ENCODE measurements at regions not wholly inside any gene's neighbourhood (a gene's known extent, or its start where the extent isn't known, plus 50 kb on each side); places are given as distances from the start of the nearest gene placed in this dataset.
A peak's percentile ranks its signal among the peaks of the same experiment; 100 is the strongest.

GRCh38 chrX:39894683-39895082 lies 203.1 kb downstream of the BCOR start:
- H3K14ac ChIP-seq (ENCODE audit: insufficient read depth, low read length) = no peak overlapping the region
- H2BK12ac ChIP-seq (ENCODE audit: insufficient read length, low read depth, low read length) = no peak overlapping the region
- H3K56ac ChIP-seq (ENCODE audit: insufficient read length, low read depth, low read length) = no peak overlapping the region
- H3K27me3 ChIP-seq (ENCODE audit: insufficient read depth, low read length) = no peaks in the 10 kb centered on the region
- no peak for DNase-seq
- no peak overlapping the region for H3K23ac ChIP-seq (ENCODE audit: insufficient read length, low read depth, low read length)
- H4K20me1 ChIP-seq (ENCODE audit: control insufficient read depth, insufficient read depth, insufficient read length) = no peaks in the 10 kb centered on the region
- no peak overlapping the region for H2BK20ac ChIP-seq (ENCODE audit: low read depth, low read length, poor library complexity, severe bottlenecking)
- Mint-ChIP-seq H3K36me3 (ENCODE audit: insufficient read depth in 1 of 3, low read depth in 3 of 3) (peaks cover 0 to 5% (median 5%) of the 10 kb centered on the region in 3 experiments; a peak in 3 of 7 replicates), H3K4me3 (no peak overlapping the region), H3K27ac (peak overlapping the region in 1 of 3 experiments; percentile 35; a peak in 1 of 7 replicates), H3K27me3 (ENCODE audit: low read depth) (peaks cover 1% of the 10 kb centered on the region; the same call in 1 of the 2 replicates), H3K9me3 (peaks cover 64 to 71% of the 10 kb centered on the region in 2 experiments), H3K4me1 (peaks cover 31 to 44% of the 10 kb centered on the region in 2 experiments)
- H4K91ac ChIP-seq (ENCODE audit: insufficient read length, low read depth, low read length) = no peak overlapping the region
- H3K27ac ChIP-seq (ENCODE audit: insufficient read length, low read depth, low read length) = no peak overlapping the region
- H3K9me3 ChIP-seq (ENCODE audit: control insufficient read depth, low read depth, low read length) = no peaks in the 10 kb centered on the region
- H2AK5ac ChIP-seq (ENCODE audit: insufficient read length, low read length) = no peak overlapping the region
- H4K8ac ChIP-seq (replicated peaks; ENCODE audit: insufficient read length, low read depth, low read length) = no peak overlapping the region
- H3K23me2 ChIP-seq (ENCODE audit: insufficient read length, low read depth, low read length, poor library complexity, severe bottlenecking) = no peaks in the 10 kb centered on the region
- peaks cover 6% of the 10 kb centered on the region; the same call in 1 of the 2 replicates for H3K4me1 ChIP-seq (ENCODE audit: insufficient read depth, low read length)
- no peak overlapping the region for H3K18ac ChIP-seq (ENCODE audit: insufficient read length, low read depth, low read length)
- no peak overlapping the region for H2BK15ac ChIP-seq (ENCODE audit: low read depth, low read length)
- H3K4me2 ChIP-seq (ENCODE audit: insufficient read depth, insufficient read length, low read length) = no peak overlapping the region
- no CpG with 5 or more reads among the region's 4 CpGs for WGBS (ENCODE audit: extremely low coverage, insufficient read length, low lambda C conversion rate)
- no peak for TF ChIP-seq CTCF (conservative IDR thresholded peaks at IDR 0.05)
- no peak overlapping the region for H2AFZ ChIP-seq (ENCODE audit: low read length)
- no peaks in the 10 kb centered on the region for H3K79me2 ChIP-seq (ENCODE audit: insufficient read depth, low read length)
- no peak overlapping the region for H2BK5ac ChIP-seq (ENCODE audit: insufficient read length, low read length)
- H2BK120ac ChIP-seq (ENCODE audit: low read depth, low read length, poor library complexity, severe bottlenecking) = no peak overlapping the region
- H3T11ph ChIP-seq (ENCODE audit: low read length) = no peak overlapping the region
- H3K4ac ChIP-seq (ENCODE audit: low read depth, low read length) = no peak overlapping the region
- H3K79me1 ChIP-seq (ENCODE audit: insufficient read depth, low read depth, low read length, poor library complexity, severe bottlenecking) = no peaks in the 10 kb centered on the region
- H4K5ac ChIP-seq (ENCODE audit: insufficient read length, low read depth, low read length) = no peak overlapping the region
- H3K9ac ChIP-seq (ENCODE audit: extremely low read depth, insufficient read length, low read length) = no peak overlapping the region

All from H9 (cell line).